ENCODE measurements at regions not wholly inside any gene's neighbourhood (a gene's known extent, or its start where the extent isn't known, plus 50 kb on each side); places are given as distances from the start of the nearest gene placed in this dataset.

- Histone ChIP-seq H3K79me1 (ENCODE audit: insufficient read depth, low read depth, low read length, poor library complexity, severe bottlenecking) (no peaks in the 10 kb centered on the region), H3K9me3 (ENCODE audit: control insufficient read depth, low read depth, low read length) (no peaks in the 10 kb centered on the region), H4K91ac (ENCODE audit: insufficient read length, low read depth, low read length) (no peak overlapping the region), H2BK5ac (ENCODE audit: insufficient read length, low read length) (no peak overlapping the region), H4K8ac (replicated peaks; ENCODE audit: insufficient read length, low read depth, low read length) (no peak overlapping the region), H3K18ac (ENCODE audit: insufficient read length, low read depth, low read length) (no peak overlapping the region), H3K4me1 (ENCODE audit: insufficient read depth, low read length) (no peaks in the 10 kb centered on the region), H3T11ph (ENCODE audit: low read length) (no peak overlapping the region), H2AK5ac (ENCODE audit: insufficient read length, low read length) (no peak overlapping the region), H2AFZ (ENCODE audit: low read length) (no peak overlapping the region), H3K56ac (ENCODE audit: insufficient read length, low read depth, low read length) (no peak overlapping the region), H3K4ac (ENCODE audit: low read depth, low read length) (no peak overlapping the region), H3K79me2 (ENCODE audit: insufficient read depth, low read length) (no peaks in the 10 kb centered on the region), H3K9ac (ENCODE audit: extremely low read depth, insufficient read length, low read length) (no peak overlapping the region), H3K14ac (ENCODE audit: insufficient read depth, low read length) (no peak overlapping the region), H4K20me1 (ENCODE audit: control insufficient read depth, insufficient read depth, insufficient read length) (no peaks in the 10 kb centered on the region), H2BK120ac (ENCODE audit: low read depth, low read length, poor library complexity, severe bottlenecking) (no peak overlapping the region), H3K23ac (ENCODE audit: insufficient read length, low read depth, low read length) (no peak overlapping the region), H4K5ac (ENCODE audit: insufficient read length, low read depth, low read length) (no peak overlapping the region), H2BK20ac (ENCODE audit: low read depth, low read length, poor library complexity, severe bottlenecking) (no peak overlapping the region), H3K27me3 (ENCODE audit: insufficient read depth, low read length) (no peaks in the 10 kb centered on the region), H2BK15ac (ENCODE audit: low read depth, low read length) (no peak overlapping the region), H3K4me2 (ENCODE audit: insufficient read depth, insufficient read length, low read length) (no peak overlapping the region), H3K23me2 (ENCODE audit: insufficient read length, low read depth, low read length, poor library complexity, severe bottlenecking) (no peaks in the 10 kb centered on the region), H2BK12ac (ENCODE audit: insufficient read length, low read depth, low read length) (no peak overlapping the region), H3K27ac (ENCODE audit: insufficient read length, low read depth, low read length) (no peak overlapping the region)
- no peaks in the 10 kb centered on the region; a peak in 1 of 5 replicates for H3K9me3 Mint-ChIP-seq
- no CpG with 5 or more reads among the region's 5 CpGs for WGBS (ENCODE audit: extremely low coverage, insufficient read length, low lambda C conversion rate)
- TF ChIP-seq, protein P1, sequence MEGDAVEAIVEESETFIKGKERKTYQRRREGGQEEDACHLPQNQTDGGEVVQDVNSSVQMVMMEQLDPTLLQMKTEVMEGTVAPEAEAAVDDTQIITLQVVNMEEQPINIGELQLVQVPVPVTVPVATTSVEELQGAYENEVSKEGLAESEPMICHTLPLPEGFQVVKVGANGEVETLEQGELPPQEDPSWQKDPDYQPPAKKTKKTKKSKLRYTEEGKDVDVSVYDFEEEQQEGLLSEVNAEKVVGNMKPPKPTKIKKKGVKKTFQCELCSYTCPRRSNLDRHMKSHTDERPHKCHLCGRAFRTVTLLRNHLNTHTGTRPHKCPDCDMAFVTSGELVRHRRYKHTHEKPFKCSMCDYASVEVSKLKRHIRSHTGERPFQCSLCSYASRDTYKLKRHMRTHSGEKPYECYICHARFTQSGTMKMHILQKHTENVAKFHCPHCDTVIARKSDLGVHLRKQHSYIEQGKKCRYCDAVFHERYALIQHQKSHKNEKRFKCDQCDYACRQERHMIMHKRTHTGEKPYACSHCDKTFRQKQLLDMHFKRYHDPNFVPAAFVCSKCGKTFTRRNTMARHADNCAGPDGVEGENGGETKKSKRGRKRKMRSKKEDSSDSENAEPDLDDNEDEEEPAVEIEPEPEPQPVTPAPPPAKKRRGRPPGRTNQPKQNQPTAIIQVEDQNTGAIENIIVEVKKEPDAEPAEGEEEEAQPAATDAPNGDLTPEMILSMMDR (conservative IDR thresholded peaks at IDR 0.05) = no peak
- no peaks in the 10 kb centered on the region for H3K27me3 Mint-ChIP-seq (ENCODE audit: low read depth)
- no peak overlapping the region for H3K4me3 Mint-ChIP-seq
- H3K4me1 Mint-ChIP-seq = no peaks in the 10 kb centered on the region
- no peak for DNase-seq
- H3K27ac Mint-ChIP-seq = peak overlapping the region in 1 of 3 experiments; percentile 3; a peak in 1 of 7 replicates
- no peaks in the 10 kb centered on the region for H3K36me3 Mint-ChIP-seq (ENCODE audit: insufficient read depth in 1 of 3, low read depth in 3 of 3)
These were observed 111.1 kb downstream of the TLR4 start for GRCh38 chr9:117815315-117815714.

Measured in H9 (cell line).